HG03280 (cell line): ENCODE measurements at regions not wholly inside any gene's neighbourhood (a gene's known extent, or its start where the extent isn't known, plus 50 kb on each side); places are given as distances from the start of the nearest gene placed in this dataset.
"Not testable (repeated sequence)": the region's sequence is repeated elsewhere in the genome, so short reads cannot be mapped to it uniquely, and the experiment has no call there.

ENCODE experiments used
- ATAC-seq: cut with Tn5 transposase; IDR thresholded peaks from one replicate; pipeline ENCODE4 v1.9.1; 2021; ENCODE audit warnings: mild to moderate bottlenecking, moderate library complexity; ENCODE audit not compliant: unreplicated experiment

- no peak for ATAC-seq
Measured at GRCh38 chr5:124892185-124892848, 145.9 kb upstream of the ZNF608 start.

- no peak for ATAC-seq
Measured at GRCh38 chr5:124894541-124894940, 148.1 kb upstream of the ZNF608 start.

DNA sequence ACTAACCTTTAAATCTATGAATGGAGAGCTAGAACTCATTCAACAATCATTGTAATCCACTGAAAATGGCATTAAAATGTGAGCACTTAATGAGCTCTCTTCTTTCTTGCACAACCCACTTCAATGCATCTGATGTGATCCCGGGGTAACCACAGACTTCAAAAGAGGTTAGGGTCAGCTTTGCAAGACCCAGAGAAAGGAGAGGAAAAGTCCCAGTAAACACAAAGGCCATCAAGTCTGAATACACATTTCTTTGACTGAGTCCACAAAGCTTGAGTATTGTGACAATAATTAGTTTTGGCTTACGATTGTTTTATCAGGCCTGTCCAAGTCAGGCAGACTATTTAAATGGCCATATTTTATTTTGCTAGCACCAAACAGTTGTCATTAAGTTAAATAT is 148.8 kb upstream of the ZNF608 start:
- no peak for ATAC-seq

GRCh38 chr5:124901081-124901480 is 154.6 kb upstream of the ZNF608 start:
- ATAC-seq = no peak

DNA sequence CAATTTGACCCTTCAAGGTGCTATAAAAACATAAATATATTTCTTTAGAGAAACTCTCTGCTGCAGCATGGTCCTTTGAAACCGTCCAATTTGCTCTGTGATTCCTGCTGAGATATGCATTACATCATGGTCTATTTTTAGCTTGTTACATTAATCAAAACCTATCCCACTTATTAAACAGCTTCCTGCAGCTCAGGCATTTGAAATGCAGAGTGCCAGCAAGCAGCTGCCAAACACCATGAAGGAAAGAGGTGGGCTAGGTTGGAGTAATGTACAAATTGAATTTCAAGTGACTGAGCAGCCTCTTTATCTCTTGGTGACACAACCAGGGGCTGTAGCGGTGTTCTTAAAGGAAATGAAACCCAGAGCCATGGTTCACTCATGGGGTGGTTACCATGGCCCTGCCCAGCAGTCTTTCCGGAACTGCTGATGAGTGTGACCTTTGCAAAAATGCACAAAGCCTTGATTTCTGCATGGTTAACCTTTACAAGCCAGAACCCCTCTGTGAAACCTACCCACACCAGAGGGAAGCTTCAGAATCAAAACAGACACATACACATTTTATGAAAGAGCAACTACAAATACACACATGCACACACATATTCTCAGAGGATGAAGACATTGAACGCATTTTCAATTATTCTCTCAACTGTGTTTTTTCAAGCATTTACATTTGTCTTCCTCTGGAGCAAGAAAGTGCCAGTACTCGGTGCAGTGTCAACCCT is 155.8 kb upstream of the ZNF608 start:
- ATAC-seq = peak; percentile 99

- ATAC-seq = no peak
Measured at GRCh38 chr5:124905256-124906130, 159.1 kb upstream of the ZNF608 start.

- no peak for ATAC-seq
Measured at GRCh38 chr5:124906339-124907097, 160.1 kb upstream of the ZNF608 start.

DNA sequence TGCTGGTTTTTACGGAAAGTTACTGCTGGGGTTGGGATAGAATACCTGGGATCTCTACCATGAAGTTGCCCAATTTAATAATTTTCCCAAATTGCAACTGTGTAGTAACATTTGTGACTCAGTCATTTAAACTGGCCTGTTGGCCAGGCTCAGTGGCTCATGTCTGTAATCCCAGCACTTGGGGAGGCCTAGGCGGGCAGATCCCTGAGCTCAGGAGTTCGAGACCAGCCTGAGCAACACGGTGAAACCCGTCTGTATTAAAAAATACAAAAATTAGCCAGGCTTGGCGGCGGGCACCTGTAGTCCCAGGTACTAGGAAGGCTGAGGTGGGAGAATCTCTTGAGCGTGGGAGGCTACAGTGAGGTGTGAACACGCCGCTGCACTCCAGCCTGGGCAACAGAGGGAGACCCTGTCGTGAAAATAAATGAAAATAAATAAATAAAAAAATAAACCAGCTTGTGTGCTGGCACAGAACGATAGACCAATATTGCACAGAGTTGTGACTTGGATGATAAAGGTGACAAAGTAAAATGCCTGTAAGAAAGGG is 160.7 kb upstream of the ZNF608 start:
- no peak for ATAC-seq

GRCh38 chr5:124908581-124909451 is 162.4 kb upstream of the ZNF608 start:
- peak; percentile 74 for ATAC-seq

GRCh38 chr5:124909734-124910133 is 163.3 kb upstream of the ZNF608 start:
- ATAC-seq = no peak

- peak; percentile 47 for ATAC-seq
Measured at GRCh38 chr5:124910354-124911016, 164.0 kb upstream of the ZNF608 start.

DNA sequence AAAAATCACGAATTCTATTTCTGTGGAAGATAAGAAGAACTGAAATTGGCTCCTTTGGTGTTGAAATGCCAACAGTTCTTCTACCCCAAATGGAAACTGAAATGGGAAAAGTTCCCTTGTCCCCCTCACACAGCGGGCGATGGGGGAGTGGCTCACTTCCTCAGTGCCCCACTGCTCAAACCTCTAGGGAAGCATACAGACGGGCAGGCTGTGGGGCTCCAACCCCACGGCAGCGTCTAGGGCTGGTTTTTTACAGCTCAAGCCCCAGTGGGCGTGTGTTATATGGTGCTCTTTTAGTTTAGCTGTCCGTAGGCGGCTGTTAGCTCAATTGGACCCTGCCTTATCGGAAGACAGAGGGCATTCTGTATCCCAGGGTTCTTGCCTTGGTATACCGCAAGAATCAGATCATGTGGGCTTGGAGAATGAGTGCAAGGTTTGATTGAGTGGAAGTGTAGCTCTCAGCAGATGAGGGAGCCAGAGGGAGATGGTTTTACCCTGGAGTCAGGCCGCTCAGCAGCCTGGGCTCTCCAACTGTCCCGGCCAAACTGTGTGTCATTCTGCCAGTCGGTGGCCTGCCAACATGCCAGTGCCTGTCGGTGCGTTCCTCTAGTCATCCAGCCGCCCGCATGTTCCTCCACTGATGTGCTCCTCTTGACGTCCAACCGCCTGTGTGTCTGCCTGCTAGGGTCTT is 166.3 kb upstream of the ZNF608 start:
- ATAC-seq = no peak

- no peak for ATAC-seq
Measured at GRCh38 chr5:124913329-124913653, 166.9 kb upstream of the ZNF608 start.

DNA sequence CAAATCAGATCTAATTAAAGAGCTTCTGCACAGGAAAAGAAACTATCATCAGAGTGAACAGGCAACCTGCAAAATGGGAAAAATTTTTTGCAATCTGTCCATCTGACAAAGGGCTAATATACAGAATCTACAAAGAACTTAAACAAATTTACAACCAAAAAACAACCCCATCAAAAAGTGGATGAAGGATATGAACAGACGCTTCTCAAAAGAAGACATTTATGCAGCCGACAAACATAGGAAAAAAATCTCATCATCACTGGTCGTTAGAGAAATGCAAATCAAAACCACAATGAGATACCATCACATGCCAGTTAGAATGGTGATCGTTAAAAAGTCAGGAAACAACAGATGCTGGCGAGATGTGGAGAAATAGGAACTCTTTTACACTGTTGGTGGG is 169.9 kb upstream of the ZNF608 start:
- ATAC-seq = not testable (repeated sequence)

- no peak for ATAC-seq
Measured at GRCh38 chr5:124918618-124919017, 172.2 kb upstream of the ZNF608 start.

DNA sequence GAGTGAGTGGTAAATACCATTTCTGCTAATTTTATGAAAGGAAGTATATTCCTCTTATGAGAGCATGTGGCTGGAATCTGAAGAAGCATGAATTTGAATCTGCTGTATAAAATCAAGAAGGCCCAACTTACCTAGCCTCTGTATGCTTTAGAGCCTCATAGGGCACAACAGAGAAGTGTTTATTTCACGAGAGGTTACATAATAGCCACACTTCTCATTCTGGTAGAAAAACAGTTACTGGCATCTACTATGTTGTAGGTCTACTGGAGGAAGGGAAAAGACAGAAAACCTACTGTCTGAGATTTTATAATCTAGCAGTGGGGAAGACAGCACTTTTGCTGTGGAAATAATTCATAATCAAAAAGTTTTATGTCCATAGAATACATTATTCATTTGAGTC is 172.6 kb upstream of the ZNF608 start:
- ATAC-seq = no peak

DNA sequence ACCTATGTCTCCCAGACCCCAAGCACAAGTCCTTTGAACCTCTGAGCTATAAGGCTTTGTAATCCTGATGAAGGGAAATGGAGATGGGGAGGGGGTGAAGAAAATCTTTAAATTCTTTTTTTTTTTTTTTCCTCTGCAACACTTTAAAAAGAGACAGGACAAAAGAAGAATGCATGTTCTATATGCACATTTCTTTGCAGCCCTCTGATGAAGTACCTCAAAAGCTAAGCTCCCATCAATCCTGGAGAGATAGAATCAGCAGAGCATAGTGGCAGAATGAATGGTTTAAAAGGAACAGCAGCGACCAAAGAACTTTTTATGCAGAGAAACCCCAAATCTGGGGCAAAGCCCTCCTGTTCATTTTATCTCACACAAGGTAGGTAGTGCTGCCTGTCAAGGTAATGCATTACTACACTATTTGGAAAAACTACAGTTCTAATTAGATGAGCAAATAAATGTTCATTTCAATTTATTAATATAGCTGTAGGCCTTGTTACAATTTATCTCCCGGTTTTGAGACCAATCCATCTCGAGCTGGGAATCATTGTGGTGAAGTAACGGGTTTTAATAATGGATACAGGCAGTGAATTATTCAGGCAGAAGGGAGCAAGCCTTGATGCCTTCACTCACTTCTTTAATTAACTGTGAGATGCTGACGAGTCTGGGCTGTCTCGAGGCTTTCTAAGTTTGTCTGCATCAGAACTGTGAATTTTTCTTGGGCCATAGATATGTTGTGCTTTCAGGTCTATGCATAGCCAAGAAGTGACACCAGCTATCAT is 173.5 kb upstream of the ZNF608 start:
- ATAC-seq = no peak
